HUES6 (cell line): ENCODE measurements at regions not wholly inside any gene's neighbourhood (a gene's known extent, or its start where the extent isn't known, plus 50 kb on each side); places are given as distances from the start of the nearest gene placed in this dataset.

ENCODE experiments used
- H3K27ac ChIP-seq: 2 replicates; pipeline ENCODE4 v1.7.0; 2013; ENCODE audit warnings: low read depth, mild to moderate bottlenecking, low read length, inconsistent platforms
- H3K27me3 ChIP-seq: 2 replicates; pipeline ENCODE4 v1.6.1; 2013; ENCODE audit warnings: low read length; ENCODE audit not compliant: control insufficient read depth, insufficient read depth
- H3K36me3 ChIP-seq: 2 replicates; pipeline ENCODE4 v1.6.1; 2013; ENCODE audit warnings: low read length; ENCODE audit not compliant: control insufficient read depth, insufficient read depth
- H3K4me1 ChIP-seq: 2 replicates; pipeline ENCODE4 v1.6.1; 2013; ENCODE audit warnings: low read length; ENCODE audit not compliant: control insufficient read depth, insufficient read depth
- H3K4me3 ChIP-seq: 2 replicates; pipeline ENCODE4 v1.5.1; 2013; ENCODE audit warnings: low read depth, low read length
- H3K9ac ChIP-seq: one replicate; pipeline ENCODE4 v1.6.1; 2013; ENCODE audit warnings: mild to moderate bottlenecking, low read length
- H3K9me3 ChIP-seq: 2 replicates; pipeline ENCODE4 v1.6.1; 2013; ENCODE audit warnings: low read depth, low read length; ENCODE audit not compliant: control insufficient read depth, insufficient read depth

GRCh38 chr14:84535484-84535883 lies 994.5 kb upstream of the FLRT2 start:
- no peak overlapping the region for H3K27ac ChIP-seq
- H3K9me3 ChIP-seq: no peaks in the 10 kb centered on the region
- H3K36me3 ChIP-seq: no peaks in the 10 kb centered on the region
- H3K4me3 ChIP-seq: no peak overlapping the region
- H3K27me3 ChIP-seq: no peaks in the 10 kb centered on the region
- no peak overlapping the region for H3K9ac ChIP-seq
- H3K4me1 ChIP-seq: peaks cover 21% of the 10 kb centered on the region; the same call in 1 of the 2 replicates

DNA sequence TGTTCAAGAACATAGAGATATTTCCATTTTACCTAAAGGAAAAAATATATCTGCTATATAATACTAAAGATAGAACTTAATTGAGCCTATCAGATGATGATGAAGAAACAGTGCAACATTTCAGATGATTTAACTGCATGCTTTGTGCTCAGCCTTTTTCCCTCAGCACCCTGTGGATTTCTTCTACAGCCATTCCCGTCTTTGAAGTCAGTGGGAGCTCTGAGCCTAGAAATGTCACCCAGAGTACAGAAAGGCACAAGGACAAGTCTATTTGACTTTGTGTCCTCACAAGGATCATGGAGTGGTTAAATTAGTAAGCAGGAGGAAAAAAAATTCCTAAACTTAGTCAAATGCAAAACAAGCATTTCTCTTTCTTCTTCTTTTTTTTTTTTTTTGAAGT lies 994.0 kb upstream of the FLRT2 start:
- H3K27ac ChIP-seq: no peak overlapping the region
- H3K27me3 ChIP-seq: no peaks in the 10 kb centered on the region
- H3K36me3 ChIP-seq: no peaks in the 10 kb centered on the region
- no peak overlapping the region for H3K9ac ChIP-seq
- peaks cover 25% of the 10 kb centered on the region; the same call in 1 of the 2 replicates for H3K4me1 ChIP-seq
- H3K4me3 ChIP-seq: no peak overlapping the region
- H3K9me3 ChIP-seq: no peaks in the 10 kb centered on the region

GRCh38 chr14:84541018-84541417 lies 988.9 kb upstream of the FLRT2 start:
- Histone ChIP-seq H3K27ac (no peak overlapping the region), H3K9me3 (no peaks in the 10 kb centered on the region), H3K27me3 (no peaks in the 10 kb centered on the region), H3K9ac (no peak overlapping the region), H3K36me3 (no peaks in the 10 kb centered on the region), H3K4me1 (peaks cover 31% of the 10 kb centered on the region), H3K4me3 (no peak overlapping the region)

DNA sequence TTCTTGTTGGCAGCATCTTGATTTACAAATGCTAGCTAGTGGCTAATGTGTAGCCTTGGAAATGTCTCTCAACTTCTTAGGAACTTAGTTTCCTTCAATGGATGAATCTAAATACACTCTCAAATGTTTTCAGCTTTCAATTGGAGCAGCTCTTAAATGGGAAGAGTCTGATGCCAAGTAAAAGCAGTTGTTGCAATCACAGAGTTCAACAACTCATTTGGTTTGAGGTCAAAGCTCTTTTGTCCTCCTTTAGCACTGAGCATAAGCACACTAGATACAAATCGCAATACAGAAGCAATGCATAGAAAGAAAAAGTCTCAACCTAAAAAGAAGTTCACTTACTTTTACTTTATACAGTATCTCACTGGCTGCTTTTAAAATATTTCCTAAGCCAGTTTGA lies 986.1 kb upstream of the FLRT2 start:
- H3K27ac ChIP-seq: no peak overlapping the region
- no peaks in the 10 kb centered on the region for H3K36me3 ChIP-seq
- H3K4me1 ChIP-seq: peaks cover 26% of the 10 kb centered on the region
- H3K27me3 ChIP-seq: no peaks in the 10 kb centered on the region
- H3K9me3 ChIP-seq: no peaks in the 10 kb centered on the region
- H3K4me3 ChIP-seq: no peak overlapping the region
- no peak overlapping the region for H3K9ac ChIP-seq

- Histone ChIP-seq H3K4me1 (peaks cover 26% of the 10 kb centered on the region), H3K27ac (no peak overlapping the region), H3K9ac (no peak overlapping the region), H3K9me3 (no peaks in the 10 kb centered on the region), H3K4me3 (no peak overlapping the region), H3K27me3 (no peaks in the 10 kb centered on the region), H3K36me3 (no peaks in the 10 kb centered on the region)
Measured at GRCh38 chr14:84544486-84545131, 985.3 kb upstream of the FLRT2 start.

- H3K27ac ChIP-seq: no peak overlapping the region
- H3K9me3 ChIP-seq: no peaks in the 10 kb centered on the region
- H3K9ac ChIP-seq: no peak overlapping the region
- peaks cover 22% of the 10 kb centered on the region for H3K4me1 ChIP-seq
- no peaks in the 10 kb centered on the region for H3K27me3 ChIP-seq
- no peaks in the 10 kb centered on the region for H3K36me3 ChIP-seq
- H3K4me3 ChIP-seq: no peak overlapping the region
Measured at GRCh38 chr14:84546236-84546635, 983.7 kb upstream of the FLRT2 start.

DNA sequence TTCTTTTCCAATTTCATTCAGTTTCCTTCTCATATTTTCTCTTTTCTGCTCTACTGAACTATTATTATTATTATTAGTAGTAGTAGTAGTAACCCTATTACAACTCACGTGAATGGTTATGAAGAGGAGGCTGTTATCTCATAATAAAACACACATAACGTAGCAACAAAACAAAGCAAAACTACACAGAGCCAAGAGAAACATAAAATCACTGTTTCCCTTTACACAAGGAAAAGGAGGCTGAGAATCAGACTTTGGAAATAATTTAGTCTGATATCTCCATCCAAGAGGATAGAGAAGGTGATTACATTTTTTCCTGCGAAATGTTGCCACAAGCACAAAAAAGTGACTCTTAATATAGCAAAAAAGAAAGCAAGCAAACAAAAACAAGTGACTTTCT lies 975.8 kb upstream of the FLRT2 start:
- Histone ChIP-seq H3K36me3 (peaks cover 3% of the 10 kb centered on the region; the same call in 1 of the 2 replicates), H3K9me3 (peaks cover 18% of the 10 kb centered on the region), H3K27ac (no peak overlapping the region), H3K4me1 (no peaks in the 10 kb centered on the region), H3K27me3 (no peaks in the 10 kb centered on the region), H3K4me3 (no peak overlapping the region), H3K9ac (no peak overlapping the region)

- Histone ChIP-seq H3K27me3 (no peaks in the 10 kb centered on the region), H3K4me3 (no peak overlapping the region), H3K27ac (no peak overlapping the region), H3K4me1 (no peaks in the 10 kb centered on the region), H3K36me3 (peaks cover 3% of the 10 kb centered on the region; the same call in 1 of the 2 replicates), H3K9me3 (peaks cover 18% of the 10 kb centered on the region), H3K9ac (no peak overlapping the region)
Measured at GRCh38 chr14:84555493-84555892, 974.5 kb upstream of the FLRT2 start.

GRCh38 chr14:84566109-84566508 lies 963.8 kb upstream of the FLRT2 start:
- no peak overlapping the region for H3K9ac ChIP-seq
- no peak overlapping the region for H3K27ac ChIP-seq
- no peak overlapping the region for H3K4me3 ChIP-seq
- no peaks in the 10 kb centered on the region; the same call in 1 of the 2 replicates for H3K36me3 ChIP-seq
- peaks cover 16% of the 10 kb centered on the region; the same call in 1 of the 2 replicates for H3K4me1 ChIP-seq
- H3K9me3 ChIP-seq: peaks cover 26% of the 10 kb centered on the region
- no peaks in the 10 kb centered on the region for H3K27me3 ChIP-seq

- H3K27ac ChIP-seq: no peak overlapping the region
Measured at GRCh38 chr14:84575681-84576080, 954.3 kb upstream of the FLRT2 start.

DNA sequence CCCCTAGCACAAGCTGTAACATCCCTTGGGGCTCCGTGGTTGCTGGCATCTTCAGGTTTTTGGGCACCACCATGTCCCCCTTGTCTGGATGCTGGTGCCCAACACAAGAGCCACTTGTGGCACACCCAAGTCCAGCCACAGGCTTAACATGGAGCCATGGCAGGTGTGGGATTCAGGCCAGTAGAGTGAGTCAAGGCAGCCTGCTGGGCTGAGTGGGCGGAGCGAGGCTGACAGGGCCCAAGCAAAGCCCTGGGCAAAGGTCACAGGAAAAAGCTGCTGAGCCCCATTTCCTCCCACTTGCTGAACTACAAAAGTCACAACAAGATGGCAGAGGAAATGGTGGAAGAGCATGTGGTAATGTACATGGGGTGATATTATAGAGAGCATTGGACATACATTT lies 950.7 kb upstream of the FLRT2 start:
- Histone ChIP-seq H3K4me3 (no peak overlapping the region), H3K9me3 (no peaks in the 10 kb centered on the region), H3K9ac (no peak overlapping the region), H3K4me1 (no peaks in the 10 kb centered on the region; the same call in 1 of the 2 replicates), H3K36me3 (no peaks in the 10 kb centered on the region), H3K27ac (no peak overlapping the region), H3K27me3 (no peaks in the 10 kb centered on the region)

More at GRCh38 chr14:84575681-84576080, 954.3 kb upstream of the FLRT2 start:
- Histone ChIP-seq H3K27me3 (no peaks in the 10 kb centered on the region), H3K9me3 (no peaks in the 10 kb centered on the region), H3K4me3 (no peak overlapping the region), H3K9ac (no peak overlapping the region), H3K4me1 (no peaks in the 10 kb centered on the region; the same call in 1 of the 2 replicates), H3K36me3 (no peaks in the 10 kb centered on the region)
